H1 (cell line): ENCODE measurements at regions not wholly inside any gene's neighbourhood (a gene's known extent, or its start where the extent isn't known, plus 50 kb on each side); places are given as distances from the start of the nearest gene placed in this dataset.

Experiments used
- CBX5 ChIP-seq: fragments of 300-800, 300-1000 bp; sonication (generic); IDR thresholded peaks from 2 replicates; pipeline ENCODE4 v1.7.1; 2016; ENCODE audit warnings: antibody characterized with exemption, low read length, low read depth
- RBBP5 ChIP-seq: IDR thresholded peaks from 2 replicates; pipeline ENCODE4 v1.7.1; 2012; ENCODE audit warnings: low read depth, mild to moderate bottlenecking, inconsistent platforms, low read length, moderate library complexity, borderline replicate concordance
- RXRA ChIP-seq: IDR thresholded peaks from 2 replicates; pipeline ENCODE4 v1.6.1; 2011; ENCODE audit warnings: low read depth, mild to moderate bottlenecking, low read length, moderate library complexity; ENCODE audit not compliant: insufficient read depth

DNA sequence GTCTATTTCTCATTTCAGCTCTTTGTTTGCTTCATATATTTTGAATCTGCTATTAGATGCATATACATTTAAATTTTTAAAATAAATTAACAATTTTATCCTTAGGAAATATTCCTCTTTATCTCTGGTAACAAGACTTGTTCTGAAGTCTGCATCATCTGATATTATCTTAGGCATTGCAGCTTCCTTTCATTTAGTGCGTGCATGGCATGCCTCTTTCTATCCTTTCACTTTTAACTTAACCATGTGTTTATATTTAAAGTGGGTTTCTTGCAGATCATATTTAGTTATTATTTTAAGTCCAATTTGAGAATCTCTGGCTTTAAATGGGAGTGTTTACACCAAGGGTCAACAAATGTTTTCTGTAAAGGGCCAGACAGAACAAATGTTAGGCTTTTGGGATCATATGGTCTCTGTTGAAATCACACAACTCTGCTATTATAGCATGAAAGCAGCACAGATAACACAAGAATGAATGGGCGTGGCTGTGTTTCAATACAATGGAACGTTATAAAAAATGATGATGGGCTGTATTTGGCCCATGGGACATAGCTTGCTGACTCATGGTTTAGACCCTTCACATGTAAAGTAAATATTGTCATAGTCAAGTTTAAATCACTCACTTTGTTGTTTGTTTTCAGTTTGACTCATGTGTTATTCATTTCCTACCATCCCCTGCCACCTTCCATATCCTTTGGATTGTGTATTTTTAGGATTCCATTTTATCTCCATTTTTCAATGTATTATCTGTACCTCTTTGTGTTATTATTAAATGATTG is 83.9 kb upstream of the SNX19 start (continued):
- TF ChIP-seq RBBP5: no peak
- no peak for TF ChIP-seq RXRA
- no peak for TF ChIP-seq CBX5
